Suprapubic skin (tissue), 4 donors: ENCODE measurements at regions not wholly inside any gene's neighbourhood (a gene's known extent, or its start where the extent isn't known, plus 50 kb on each side); places are given as distances from the start of the nearest gene placed in this dataset.

Source experiments
- DNase-seq, 2 donors: peaks; one replicate each; pipeline ENCODE4 v3.0.0-alpha.2; 2019; ENCODE audit warnings: low spot score in 2 of 2
- H3K27ac ChIP-seq: fragments of 200-600 bp; sonication (generic); one replicate; pipeline ENCODE4 v1.5.1; 2019
- H3K27me3 ChIP-seq: fragments of 200-600 bp; sonication (generic); one replicate; pipeline ENCODE4 v1.5.1; 2019
- H3K36me3 ChIP-seq: fragments of 200-600 bp; sonication (generic); one replicate; pipeline ENCODE4 v1.5.1; 2019
- H3K4me1 ChIP-seq: fragments of 200-600 bp; sonication (generic); one replicate; pipeline ENCODE4 v1.5.1; 2019
- H3K4me3 ChIP-seq: fragments of 200-600 bp; sonication (generic); one replicate; pipeline ENCODE4 v1.5.1; 2019; ENCODE audit warnings: mild to moderate bottlenecking
- H3K9me3 ChIP-seq: fragments of 200-600 bp; sonication (generic); one replicate; pipeline ENCODE4 v1.5.1; 2019
- EP300 ChIP-seq: sonication (generic); formaldehyde crosslinking; IDR thresholded peaks from one replicate; pipeline ENCODE4 v1.6.1; 2017; ENCODE audit warnings: antibody characterized with exemption
- POLR2A ChIP-seq, 2 donors: fragments of 450-650 bp; IDR thresholded peaks; one replicate each; pipeline ENCODE4 v1.6.1; 2017; ENCODE audit warnings: antibody characterized with exemption in 2 of 2, mild to moderate bottlenecking in 2 of 2, moderate library complexity in 2 of 2
- POLR2AphosphoS5 ChIP-seq, 3 donors: sonication (generic); formaldehyde crosslinking; IDR thresholded peaks; one replicate each; pipeline ENCODE4 v1.6.1; 2017; ENCODE audit warnings: antibody characterized with exemption in 3 of 3
- WGBS: methylation state at CpG from one replicate; pipeline ENCODE4 v1.1.5; 2018; 5-methylcytosine and 5-hydroxymethylcytosine counted together
- TF ChIP-seq, protein P1 (sequence below), 2 donors: fragments of 200-600 bp in 1 of 2; fragments of 450-650 bp in 1 of 2; sonication (generic) in 1 of 2; IDR thresholded peaks; one replicate each; pipeline ENCODE4 v1.5.1; 2016 to 2019; ENCODE audit warnings: antibody characterized with exemption in 2 of 2, mild to moderate bottlenecking in 1 of 2, moderate library complexity in 1 of 2

DNA sequence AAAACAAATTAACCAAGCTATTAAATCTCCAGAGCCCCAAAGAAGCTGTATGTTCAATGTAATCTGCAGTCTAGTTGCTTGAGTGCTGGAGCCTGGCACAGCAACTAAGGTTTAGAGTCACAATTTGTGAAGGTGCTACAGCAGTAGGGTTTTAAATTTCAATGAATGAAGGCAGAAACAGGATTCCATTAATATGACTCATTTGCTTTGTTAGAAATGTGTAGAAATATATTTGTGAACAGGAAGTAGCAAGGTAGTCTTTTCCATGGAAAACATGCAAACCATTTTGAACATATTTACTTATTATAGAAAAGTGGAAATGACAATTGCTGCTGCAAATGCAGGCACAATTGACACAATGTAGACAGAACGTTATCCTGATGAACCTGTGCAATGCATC lies 149.0 kb upstream of the STEAP4 start:
- no peak for DNase-seq
- TF ChIP-seq, protein P1, sequence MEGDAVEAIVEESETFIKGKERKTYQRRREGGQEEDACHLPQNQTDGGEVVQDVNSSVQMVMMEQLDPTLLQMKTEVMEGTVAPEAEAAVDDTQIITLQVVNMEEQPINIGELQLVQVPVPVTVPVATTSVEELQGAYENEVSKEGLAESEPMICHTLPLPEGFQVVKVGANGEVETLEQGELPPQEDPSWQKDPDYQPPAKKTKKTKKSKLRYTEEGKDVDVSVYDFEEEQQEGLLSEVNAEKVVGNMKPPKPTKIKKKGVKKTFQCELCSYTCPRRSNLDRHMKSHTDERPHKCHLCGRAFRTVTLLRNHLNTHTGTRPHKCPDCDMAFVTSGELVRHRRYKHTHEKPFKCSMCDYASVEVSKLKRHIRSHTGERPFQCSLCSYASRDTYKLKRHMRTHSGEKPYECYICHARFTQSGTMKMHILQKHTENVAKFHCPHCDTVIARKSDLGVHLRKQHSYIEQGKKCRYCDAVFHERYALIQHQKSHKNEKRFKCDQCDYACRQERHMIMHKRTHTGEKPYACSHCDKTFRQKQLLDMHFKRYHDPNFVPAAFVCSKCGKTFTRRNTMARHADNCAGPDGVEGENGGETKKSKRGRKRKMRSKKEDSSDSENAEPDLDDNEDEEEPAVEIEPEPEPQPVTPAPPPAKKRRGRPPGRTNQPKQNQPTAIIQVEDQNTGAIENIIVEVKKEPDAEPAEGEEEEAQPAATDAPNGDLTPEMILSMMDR (IDR thresholded peaks at IDR 0.05): no peak
- TF ChIP-seq POLR2A (IDR thresholded peaks at IDR 0.05): no peak
- no peak for TF ChIP-seq POLR2AphosphoS5 (IDR thresholded peaks at IDR 0.05)
- no peak for TF ChIP-seq EP300
- Histone ChIP-seq H3K27me3 (no peaks in the 10 kb centered on the region), H3K27ac (no peak overlapping the region), H3K36me3 (no peaks in the 10 kb centered on the region), H3K4me3 (no peak overlapping the region), H3K4me1 (no peaks in the 10 kb centered on the region), H3K9me3 (no peaks in the 10 kb centered on the region)
- 64% methylated on average over 1 of the region's 1 CpG for WGBS

DNA sequence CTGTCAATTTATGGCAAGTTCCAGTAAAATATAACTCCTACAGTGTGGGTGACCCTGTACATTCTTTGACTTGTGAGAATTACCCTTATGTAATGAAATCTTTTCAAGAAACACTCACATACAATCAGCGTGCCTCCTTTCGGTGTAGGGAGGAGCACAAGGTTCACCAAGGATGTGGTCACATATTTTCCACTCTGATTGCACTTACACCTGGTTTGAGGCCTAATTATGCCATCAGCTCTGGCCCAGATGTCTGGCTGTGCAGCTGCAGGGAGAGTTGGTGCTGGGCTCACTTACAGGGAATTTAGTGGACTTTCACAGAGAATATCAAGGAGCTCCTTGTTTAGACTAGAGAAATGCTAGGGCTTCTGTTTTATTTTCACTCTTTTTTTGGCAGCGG lies 146.0 kb upstream of the STEAP4 start:
- TF ChIP-seq POLR2AphosphoS5 (IDR thresholded peaks at IDR 0.05): no peak
- TF ChIP-seq EP300: no peak
- TF ChIP-seq POLR2A (IDR thresholded peaks at IDR 0.05): no peak
- TF ChIP-seq, protein P1 (IDR thresholded peaks at IDR 0.05): no peak
- Histone ChIP-seq H3K4me3 (no peak overlapping the region), H3K4me1 (no peaks in the 10 kb centered on the region), H3K36me3 (no peaks in the 10 kb centered on the region), H3K9me3 (no peaks in the 10 kb centered on the region), H3K27me3 (no peaks in the 10 kb centered on the region), H3K27ac (no peak overlapping the region)
- DNase-seq: no peak
- WGBS: 86% methylated on average over 3 of the region's 3 CpGs

DNA sequence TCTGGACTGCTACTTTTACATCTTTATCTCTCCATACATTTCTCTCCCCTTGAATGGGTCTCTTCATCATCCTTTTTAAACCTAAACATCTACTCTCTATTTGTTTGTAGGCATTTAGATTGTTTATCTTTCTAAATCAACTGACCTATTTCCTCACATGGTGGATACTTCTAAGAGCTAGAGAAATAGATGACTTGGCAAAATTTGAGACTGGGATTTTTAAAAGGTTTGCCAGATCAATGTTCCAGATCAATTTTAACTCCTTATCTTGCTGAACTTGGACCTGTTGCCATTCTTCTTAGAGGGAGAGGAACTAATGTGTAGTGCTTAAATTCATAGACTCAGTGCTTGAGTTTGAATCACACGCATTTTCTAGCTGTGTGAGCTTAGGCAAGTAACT lies 144.2 kb upstream of the STEAP4 start:
- WGBS: 91% methylated on average over 1 of the region's 1 CpG
- Histone ChIP-seq H3K36me3 (no peaks in the 10 kb centered on the region), H3K27ac (no peak overlapping the region), H3K9me3 (no peaks in the 10 kb centered on the region), H3K4me3 (no peak overlapping the region), H3K4me1 (no peaks in the 10 kb centered on the region), H3K27me3 (no peaks in the 10 kb centered on the region)
- no peak for TF ChIP-seq EP300
- no peak for TF ChIP-seq POLR2AphosphoS5 (IDR thresholded peaks at IDR 0.05)
- TF ChIP-seq, protein P1 (IDR thresholded peaks at IDR 0.05): no peak
- no peak for TF ChIP-seq POLR2A (IDR thresholded peaks at IDR 0.05)
- DNase-seq: no peak

DNA sequence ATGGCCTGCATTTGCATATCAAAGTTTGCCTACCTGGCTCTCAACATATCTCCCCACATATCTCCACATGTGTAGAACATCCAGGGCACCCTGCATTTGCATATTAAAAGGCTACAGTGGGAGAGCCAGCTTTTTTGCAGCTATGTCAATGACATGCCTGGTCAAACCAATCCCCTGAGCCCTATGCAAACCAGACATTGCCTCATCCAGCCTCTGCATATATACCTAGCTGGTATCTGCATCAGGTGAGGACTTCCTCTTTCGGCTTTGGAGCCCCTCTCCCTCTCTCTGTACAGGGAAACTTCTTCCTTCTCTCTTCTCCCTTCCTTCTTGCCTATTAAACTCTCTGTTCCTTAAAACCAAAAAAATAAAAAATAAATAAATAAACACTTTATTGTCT lies 142.7 kb upstream of the STEAP4 start:
- H3K27ac ChIP-seq: no peak overlapping the region
- no peak overlapping the region for H3K4me3 ChIP-seq
- WGBS: 78% methylated on average over 1 of the region's 1 CpG
- no peaks in the 10 kb centered on the region for H3K36me3 ChIP-seq
- no peaks in the 10 kb centered on the region for H3K9me3 ChIP-seq
- H3K4me1 ChIP-seq: no peaks in the 10 kb centered on the region
- TF ChIP-seq POLR2AphosphoS5 (IDR thresholded peaks at IDR 0.05) (no peak), POLR2A (IDR thresholded peaks at IDR 0.05) (no peak), EP300 (no peak)
- TF ChIP-seq, protein P1 (IDR thresholded peaks at IDR 0.05): no peak
- no peak for DNase-seq
- H3K27me3 ChIP-seq: no peaks in the 10 kb centered on the region

DNA sequence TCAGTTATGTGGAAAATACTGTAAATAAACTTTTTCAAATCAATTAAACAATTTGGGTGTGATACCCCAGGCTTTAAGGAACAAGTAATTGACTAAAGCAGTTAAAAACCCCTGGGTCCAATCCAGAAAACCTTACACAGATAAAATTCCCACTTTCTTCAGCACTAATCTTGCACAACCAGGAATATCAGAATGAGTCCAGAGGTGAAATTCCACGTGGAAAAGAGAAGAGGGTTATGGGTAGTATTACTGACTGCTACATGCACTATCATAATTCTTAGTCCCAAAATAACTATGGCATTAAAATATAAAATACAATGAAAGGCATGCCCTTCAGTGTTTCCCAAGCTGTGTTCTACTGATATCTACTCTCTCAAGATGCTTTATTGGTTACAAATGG lies 135.7 kb upstream of the STEAP4 start:
- TF ChIP-seq POLR2AphosphoS5 (IDR thresholded peaks at IDR 0.05) (no peak), EP300 (no peak), POLR2A (IDR thresholded peaks at IDR 0.05) (no peak)
- TF ChIP-seq, protein P1 (IDR thresholded peaks at IDR 0.05): no peak
- Histone ChIP-seq H3K4me3 (no peak overlapping the region), H3K36me3 (no peaks in the 10 kb centered on the region), H3K9me3 (no peaks in the 10 kb centered on the region), H3K27me3 (no peaks in the 10 kb centered on the region), H3K4me1 (no peaks in the 10 kb centered on the region), H3K27ac (no peak overlapping the region)
- no peak for DNase-seq
- WGBS: 37% methylated on average over 1 of the region's 1 CpG
